Stimulated activated CD8-positive, alpha-beta memory T cell treated with anti-CD3 and anti-CD28 coated beads, Interleukin-15, amount 100 ng/mL, for 1 hour (primary cell): ENCODE measurements at regions not wholly inside any gene's neighbourhood (a gene's known extent, or its start where the extent isn't known, plus 50 kb on each side); places are given as distances from the start of the nearest gene placed in this dataset.
"Not testable (repeated sequence)": the region's sequence is repeated elsewhere in the genome, so short reads cannot be mapped to it uniquely, and the experiment has no call there.

Experiments used
- DNase-seq: peaks from one replicate; pipeline ENCODE4 v3.0.0-alpha.2; 2020; ENCODE audit warnings: low read depth

DNA sequence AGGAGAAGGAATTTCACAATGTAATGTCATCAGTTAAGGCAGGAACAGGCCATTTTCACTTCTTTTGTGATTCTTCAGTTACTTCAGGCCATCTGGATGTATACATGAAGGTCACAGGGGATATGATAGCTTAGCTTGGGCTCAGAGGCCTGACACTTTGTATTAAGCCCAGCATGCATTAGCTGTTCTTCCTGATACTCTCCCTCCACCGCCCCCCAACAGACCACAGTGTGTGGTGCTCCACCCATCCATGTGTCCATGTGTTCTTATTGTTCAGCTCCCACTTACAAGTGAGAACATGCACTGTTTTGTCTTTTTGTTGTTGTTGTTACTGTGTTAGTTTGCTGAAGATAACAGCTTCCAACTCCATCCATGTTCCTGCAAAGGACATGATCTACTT lies 1453.4 kb downstream of the FAM181B start:
- DNase-seq = not testable (repeated sequence)

DNA sequence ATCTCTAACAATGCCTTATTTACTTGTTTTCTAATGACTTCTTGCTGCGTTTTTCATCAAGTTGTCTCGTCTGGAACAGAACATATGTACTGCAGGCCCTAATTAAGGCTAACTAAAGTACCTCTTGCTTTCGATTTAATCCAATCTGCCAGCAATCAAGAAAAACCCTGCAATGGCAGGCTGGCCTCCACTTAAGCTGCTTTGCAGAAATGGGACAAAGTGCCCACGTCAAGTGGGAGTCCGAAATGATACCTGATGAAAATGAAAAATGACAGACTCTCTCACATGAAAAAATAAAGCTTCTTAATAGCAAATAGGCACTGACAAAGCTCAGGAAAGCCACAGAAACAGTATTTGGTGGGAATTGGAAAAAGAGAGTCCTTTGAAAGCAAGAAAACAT lies 1454.7 kb downstream of the FAM181B start:
- no peak for DNase-seq

DNA sequence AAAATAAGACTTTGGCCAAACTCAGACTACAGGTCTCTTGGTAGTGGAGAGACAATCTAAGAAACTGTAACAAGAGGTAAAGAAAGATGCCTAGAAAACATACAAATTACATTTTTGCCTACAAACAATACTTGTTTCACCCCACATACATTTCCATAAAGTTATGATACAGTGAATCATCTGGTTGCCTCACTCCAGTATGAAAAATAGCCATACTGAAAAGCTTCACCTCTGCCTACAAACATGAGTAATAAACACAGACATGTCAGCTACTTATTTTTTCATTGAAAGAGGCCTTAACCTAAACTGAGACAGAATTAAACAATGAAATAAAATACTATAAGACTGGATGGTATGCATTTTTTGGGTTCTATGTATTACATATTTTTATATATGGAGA lies 1463.0 kb downstream of the FAM181B start:
- DNase-seq = no peak

DNA sequence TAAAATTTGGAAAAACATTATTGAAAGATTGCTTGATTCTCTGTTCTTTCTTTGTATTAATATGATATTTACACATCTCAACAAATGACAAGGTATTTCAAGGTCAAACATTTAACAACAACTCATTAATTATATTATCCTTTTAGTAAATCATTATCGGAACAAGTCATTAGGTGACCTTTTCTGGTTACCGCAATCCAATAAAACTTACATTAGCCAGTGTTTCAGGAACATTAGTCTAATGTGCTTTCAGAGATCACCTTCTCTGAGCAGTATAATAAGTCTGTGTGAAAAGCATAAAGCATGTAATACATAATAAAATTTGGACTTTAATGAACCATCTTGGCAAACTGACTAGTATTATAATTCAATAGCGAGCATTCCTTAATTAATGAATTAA lies 1466.4 kb downstream of the FAM181B start:
- no peak for DNase-seq

DNA sequence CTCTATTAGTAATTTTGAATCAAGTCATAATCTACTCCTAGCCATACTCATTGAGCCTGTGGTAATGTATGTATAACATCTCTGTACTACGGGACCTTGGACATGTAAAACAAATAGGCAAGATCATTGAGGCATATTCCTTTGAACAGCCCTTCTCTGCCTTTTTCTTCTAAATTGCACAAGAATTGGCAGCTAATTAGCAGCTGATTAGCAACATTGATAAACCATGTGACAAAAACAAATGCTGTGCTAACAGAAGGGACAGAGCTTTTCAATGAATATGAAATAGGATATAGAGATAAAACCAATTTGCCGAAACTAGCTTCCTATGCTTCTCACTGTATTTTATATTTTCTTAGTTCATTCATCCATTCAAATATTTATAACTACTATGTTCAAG lies 1474.2 kb downstream of the FAM181B start:
- no peak for DNase-seq

DNA sequence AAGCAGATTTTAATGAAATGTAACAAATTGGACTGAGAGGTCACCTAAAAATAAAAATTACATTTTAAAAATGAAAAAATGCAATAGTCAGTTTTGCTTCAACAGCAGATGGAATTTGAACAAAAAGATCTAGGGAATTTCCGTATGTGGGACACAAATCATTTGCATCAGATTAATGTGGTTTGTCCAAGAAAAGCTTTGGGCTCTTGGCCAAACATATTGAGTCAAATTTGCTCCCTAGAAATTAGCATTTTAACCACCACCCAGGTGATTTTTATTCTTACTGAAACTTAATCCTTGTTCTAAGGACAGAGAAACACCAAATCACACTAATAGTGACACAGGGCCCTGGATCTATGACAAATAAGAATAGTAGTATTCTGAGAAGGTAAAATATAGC lies 1477.8 kb downstream of the FAM181B start:
- DNase-seq = no peak

DNA sequence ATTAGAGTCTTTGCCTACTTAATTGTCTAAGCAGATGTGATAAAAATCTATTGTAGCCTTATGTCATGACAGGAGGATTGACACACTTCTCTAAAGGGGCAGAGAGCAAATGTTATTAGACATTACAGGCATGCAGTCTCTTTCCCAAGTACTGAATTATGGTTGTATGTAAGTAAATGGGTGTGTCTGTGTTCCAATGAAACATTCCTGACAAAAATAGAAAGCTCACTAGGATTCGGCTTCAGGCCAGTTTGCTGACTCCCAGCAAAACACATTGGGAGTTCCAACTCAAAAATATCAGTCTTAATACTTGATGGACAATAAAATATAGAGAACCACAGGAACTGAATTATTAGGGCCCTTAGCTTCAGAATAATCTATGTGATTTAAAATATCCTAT lies 1480.4 kb downstream of the FAM181B start:
- DNase-seq = no peak

DNA sequence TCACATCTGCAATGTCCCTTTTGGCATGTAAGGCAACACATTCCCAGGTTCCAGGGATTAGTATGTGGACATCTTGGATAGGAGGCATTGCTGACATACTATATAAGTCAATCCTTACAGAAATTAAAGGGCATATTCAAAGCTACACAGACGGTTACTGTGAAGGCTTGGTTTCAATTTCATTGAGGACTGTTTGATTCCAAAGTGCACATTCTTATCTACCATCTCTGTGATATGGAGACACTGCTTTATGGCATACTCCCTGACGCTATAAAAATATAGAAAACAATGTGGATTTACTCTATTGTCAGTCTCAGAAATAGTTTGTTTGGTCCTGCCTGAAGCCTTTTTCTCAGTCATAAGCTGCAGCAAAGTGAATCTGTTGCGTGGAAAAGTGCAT lies 1486.7 kb downstream of the FAM181B start:
- DNase-seq = no peak

DNA sequence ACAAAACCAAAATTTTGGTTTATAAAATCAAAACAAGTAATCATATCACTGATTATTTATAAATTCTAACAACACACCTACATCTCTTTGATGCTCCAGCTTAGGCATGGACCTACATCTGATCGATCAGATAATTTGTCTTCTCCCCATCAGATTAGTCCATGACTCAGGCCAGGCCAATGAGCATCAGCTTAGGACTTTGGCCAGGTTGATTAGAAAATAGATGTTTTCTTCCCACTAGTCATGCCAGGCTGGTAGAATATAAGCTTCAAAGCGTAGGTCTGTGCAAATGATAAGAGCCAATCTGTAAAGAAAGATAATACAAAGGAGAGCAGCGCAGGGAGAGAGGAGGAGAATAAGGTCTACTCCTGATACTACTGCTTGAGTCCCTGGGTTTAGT lies 1487.9 kb downstream of the FAM181B start:
- DNase-seq = no peak

DNA sequence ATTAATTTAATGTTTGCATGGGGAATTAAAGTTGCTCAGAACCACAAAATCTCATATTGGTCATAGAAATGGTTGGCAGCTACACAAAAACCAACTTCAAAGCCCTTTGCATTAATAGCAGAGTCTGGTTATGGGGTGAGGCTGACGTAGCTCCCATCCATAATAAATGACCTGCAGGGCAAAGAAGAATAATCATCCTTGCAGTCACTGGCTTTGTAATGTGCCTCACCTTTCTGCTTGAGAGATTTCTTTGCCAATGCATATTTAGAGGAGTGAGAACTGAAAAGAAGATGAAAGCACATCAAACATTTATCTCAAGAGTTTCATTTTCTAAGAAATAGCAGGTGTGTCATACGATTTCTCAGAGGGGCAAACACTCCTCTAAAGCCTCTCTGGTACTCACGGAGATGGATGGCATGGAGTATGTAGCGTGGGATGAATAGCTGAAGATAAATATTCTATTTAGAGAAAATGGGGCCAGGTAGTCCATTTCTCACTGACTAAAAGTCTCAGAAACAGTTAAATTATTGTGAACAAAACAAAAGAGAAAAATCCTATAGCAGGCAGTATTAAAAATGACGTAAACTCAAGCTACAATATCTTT lies 1491.9 kb downstream of the FAM181B start:
- no peak for DNase-seq

DNA sequence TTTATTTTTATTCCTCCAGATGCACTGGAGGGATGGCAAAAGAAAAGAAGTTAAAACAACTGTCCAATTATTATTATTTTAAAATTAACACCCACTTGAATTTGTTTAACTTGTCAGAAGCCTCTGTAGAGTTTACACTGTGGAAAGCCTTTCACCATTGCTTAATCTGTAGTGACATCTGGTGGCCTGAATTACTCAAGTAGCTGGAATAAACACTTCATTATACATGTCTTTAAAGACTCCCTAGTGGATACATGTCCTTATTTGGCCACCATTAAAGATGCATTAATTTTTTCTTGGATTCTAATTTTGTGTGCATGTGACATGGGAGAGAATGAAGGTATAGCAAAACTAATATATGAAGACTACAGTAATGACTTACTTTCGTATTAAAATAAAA lies 1496.5 kb downstream of the FAM181B start:
- DNase-seq = no peak

DNA sequence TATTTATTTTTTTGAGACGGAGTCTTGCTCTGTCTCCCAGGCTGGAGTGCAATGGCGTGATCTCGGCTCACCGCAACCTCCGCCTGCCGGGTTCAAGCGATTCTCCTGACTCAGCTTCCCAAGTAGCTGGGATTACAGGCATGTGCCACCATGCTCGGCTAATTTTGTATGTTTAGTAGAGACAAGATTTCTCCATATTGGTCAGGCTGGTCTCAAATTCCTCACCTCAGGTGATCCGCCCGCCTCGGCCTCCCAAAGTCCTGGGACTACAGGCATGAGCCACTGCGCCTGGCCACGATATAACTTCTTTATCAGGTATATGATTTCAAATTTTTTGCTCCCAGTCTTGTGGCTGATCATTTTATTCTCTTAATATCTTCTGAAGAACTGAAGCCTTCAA lies 1506.3 kb downstream of the FAM181B start:
- DNase-seq = not testable (repeated sequence)

DNA sequence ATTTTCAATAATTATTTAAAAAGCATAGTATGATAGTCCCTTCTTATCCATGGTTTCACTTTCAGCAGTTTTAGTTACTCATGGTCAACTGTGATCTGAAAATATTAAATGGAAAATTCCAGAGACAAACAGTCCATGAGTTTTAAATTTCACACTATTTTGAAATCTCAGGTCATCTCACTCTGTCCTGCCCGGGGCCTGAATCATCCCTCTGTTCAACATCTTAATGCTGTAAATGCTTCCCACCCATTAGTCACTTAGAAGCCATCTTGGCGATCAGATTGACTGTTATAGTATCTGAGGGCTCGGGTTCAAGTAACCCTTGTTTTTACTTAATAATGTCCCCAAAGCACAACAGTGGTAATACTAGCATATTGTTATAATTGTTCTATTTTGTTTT lies 1509.3 kb downstream of the FAM181B start:
- no peak for DNase-seq

DNA sequence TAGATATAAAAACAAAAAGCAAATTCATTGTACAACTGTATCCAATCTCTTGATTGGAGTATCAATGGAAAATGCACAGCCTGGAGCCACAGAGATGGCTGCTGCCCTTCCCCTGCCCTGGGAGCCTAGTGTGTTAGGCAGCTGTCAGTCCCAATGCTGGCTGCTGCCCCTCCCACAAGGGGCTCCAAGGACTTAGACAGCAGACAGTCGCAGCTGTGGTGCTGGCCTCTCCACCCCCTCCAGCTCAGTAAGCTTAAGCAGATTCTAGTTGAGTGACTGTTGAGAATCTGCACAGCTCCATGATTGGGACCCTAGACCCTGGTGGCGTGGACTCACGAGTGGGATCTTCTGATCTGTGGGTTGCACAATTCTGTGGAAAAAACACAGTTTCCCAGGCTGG lies 1511.2 kb downstream of the FAM181B start:
- DNase-seq = no peak

DNA sequence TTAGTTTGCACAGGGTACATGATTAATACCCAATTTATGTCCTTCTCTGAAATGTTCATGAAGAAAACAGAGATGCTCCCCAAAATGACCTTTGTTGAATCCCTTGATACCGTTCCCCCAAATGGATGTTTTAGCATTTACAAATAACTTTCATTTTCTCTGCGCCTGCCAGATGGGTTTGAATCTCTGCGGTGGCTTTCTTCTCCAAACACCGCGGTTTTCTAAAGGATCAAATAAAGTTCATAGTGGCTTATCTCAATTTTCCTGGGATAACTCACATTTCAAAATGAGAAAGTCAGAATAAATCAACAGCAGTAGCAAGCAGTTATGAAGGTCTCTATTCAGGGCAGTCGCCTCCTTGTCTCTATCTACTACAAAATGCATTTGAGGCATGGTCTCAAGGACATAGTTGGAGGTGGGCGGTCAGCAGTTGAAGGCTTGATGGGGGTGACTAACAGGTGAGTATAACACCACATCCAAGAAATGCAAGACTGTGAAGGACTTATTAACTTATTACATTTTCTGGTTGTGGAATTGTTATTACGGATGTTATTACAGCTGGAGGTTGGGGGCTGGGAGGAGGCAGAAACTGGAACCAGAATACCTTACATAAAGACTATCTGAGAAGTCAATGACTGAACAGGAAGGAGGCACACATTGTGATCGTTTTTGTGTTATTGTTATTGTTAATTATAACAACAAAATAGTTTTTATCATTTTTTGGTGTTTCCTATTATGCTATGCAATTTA lies 1513.3 kb downstream of the FAM181B start:
- no peak for DNase-seq

DNA sequence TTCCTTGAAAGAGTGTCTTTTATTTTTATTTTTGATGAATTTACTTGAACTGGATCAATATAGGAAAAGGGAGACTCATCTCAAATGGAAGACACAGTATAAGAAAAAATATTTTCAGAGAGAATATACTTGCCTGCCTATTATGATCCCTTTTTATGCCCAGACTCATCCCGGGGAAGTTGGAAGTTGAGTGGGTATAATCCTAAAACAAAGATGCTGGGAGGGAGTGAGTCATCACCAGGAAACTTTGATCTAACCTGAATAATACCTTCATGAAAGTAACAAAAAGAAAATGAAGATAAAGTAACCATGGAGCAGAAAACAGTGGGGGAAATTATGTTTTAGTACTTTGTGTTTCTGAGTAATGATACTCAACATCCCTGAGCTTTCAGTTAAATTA lies 1514.0 kb downstream of the FAM181B start:
- no peak for DNase-seq

DNA sequence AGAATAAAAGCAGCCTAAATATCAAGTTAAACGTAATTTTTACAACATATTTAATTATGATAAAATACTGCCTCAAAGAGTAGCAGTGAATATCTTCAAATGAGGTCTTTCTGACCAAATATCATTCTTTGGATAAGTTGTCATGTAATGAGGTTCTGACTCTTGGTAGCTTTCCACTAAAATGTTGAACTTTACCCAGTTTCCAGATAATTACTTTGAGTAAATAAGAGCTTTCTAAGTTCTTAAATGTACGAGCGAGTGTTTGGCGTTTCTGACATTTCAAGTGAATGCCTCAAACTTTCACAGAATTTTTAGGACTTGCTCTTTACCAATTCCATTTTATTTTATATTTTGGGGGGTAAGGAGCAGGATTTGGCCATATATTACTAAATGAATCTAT lies 1515.2 kb downstream of the FAM181B start:
- no peak for DNase-seq

DNA sequence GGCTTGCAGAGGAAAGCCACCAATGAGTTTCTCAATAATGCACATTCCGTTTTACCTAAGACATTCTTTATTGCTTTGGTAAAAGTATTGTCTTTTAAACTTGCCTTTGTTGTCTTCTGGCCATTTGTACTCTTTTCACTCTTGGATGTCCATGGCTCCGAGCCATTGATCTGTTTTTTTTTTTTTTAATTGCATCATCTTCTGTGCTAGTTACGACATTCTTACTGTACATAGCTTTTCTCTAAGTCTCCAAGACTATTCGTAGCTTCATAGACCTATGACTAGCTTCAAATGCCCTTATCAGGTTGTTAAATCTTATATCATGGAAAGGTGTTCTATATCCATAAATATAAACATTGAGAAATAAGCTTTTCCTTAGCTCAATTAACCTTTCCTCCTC lies 1522.6 kb downstream of the FAM181B start:
- no peak for DNase-seq

DNA sequence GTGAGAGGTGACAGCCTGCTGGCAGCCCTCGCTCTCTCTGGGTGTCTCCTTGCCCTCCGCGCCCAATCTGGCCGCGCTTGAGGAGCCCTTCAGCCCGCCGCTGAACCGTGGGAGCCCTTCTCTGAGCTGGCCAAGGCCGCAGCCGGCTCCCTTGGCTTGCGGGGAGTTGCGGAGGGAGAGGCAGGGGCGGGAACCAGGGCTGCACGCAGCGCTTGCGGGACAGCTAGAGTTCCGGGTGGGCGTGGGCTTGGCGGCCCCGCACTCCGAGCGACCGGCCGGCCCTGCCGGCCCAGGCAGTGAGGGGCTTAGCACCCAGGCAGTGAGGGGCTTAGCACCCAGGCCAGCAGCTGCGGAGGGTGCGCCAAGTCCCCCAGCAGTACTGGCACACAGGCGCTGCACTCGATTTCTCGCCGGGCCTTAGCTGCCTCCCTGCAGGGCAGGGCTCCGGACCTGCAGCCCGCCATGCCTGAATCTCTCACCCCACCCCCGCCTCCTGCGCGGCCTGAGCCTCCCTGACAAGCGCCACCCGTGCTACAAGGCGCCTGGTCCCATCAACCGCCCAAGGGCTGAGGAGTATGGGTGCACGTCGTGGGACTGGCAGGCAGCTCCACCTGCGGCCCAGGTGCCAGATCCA lies 1526.1 kb downstream of the FAM181B start:
- no peak for DNase-seq

DNA sequence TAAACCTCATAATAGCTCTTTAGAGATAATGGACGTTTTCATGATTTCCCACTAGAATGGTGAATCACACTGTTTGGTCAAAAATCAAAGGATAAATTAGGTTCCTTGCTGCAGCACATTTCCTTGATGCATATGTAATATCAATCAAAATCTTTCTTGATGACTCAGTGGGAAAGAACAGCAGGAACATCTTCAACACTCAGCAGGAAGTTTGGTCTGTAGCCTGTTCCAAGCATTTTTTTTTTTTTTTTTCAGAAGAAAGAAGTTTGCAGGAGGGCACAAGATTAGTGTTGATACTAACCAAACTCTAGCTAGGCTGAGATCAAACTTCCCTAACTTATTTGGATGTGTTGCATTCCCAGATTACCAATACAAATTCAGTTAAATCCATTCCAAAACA lies 1529.8 kb downstream of the FAM181B start:
- no peak for DNase-seq

DNA sequence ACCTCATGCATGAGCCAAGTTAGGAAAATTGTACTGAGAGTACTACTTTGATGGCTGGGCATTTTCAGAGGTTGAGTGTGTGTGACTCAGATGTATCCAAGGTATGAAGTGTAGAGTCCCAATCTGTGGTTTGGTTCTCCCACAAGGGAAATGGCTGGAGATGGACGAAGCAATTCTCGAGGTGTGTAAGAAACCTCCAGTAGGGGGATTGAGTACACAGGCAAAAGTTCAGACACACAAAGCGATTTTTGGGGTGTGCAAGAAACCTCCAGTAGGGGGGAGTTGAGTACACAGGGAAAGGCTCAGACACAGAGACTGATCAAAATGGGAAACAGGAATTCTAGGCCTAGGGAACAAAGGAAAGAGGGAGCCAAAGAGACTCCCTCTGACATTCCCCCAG lies 1536.3 kb downstream of the FAM181B start:
- DNase-seq = no peak

DNA sequence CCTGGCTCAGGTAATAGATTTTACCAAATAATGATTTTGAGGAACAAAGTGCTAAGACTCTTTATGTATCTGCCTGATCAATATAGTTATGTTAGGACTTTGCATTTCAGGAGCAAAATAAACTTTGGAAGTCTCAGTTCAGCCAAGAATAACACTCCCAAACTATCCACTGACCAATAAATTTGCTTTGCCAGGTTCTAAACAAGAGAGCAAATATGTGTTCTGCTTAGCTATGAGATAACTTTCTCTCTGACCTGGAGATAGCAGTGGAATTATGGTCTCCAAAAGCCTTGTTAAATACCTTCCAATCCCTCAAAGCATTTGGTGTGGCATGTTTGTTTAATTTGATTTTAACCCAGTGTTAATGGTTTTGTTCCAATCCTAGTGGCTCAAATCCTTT lies 1541.1 kb downstream of the FAM181B start:
- no peak for DNase-seq

DNA sequence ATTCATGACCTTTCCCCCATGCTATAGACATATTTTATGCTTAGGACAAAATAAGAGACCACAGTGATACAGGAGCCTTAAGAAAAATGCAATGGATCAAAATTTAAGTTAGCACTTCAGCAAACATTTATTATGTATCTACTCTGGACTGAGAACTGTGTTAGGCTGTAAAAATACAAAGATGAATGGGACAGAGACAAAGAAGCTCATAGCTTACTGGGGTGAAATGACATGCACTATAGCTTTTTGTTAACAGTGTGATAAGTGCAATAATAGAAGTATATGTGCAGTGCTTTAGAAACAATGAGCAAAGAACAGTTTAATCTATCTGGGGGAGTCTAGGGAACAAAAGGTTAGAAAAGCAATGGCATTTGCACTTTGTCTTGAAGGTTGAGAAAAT lies 1543.1 kb downstream of the FAM181B start:
- DNase-seq = no peak

DNA sequence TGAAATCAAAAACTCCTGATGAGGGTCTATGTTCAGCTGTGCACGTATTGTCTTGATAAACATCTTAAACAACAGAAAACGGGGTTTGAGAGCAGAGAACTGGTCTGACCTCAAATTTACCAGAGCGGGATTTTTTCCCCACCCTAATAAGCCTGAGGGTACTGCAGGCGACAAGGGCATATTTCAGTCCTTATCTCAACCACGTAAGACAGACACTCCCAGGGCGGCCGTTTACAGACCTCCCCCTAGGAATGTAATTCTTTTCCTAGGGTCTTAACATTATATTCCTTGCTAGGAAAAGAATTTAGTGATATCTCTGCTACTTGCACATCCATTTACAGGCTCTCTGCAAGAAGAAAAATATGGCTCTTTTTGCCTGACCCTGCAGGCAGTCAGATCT lies 1546.6 kb downstream of the FAM181B start:
- DNase-seq = not testable (repeated sequence)
